PC-3 (cell line): ENCODE measurements at regions not wholly inside any gene's neighbourhood (a gene's known extent, or its start where the extent isn't known, plus 50 kb on each side); places are given as distances from the start of the nearest gene placed in this dataset.

Experiments
- EZH2phosphoT487 ChIP-seq: fragments of 300-600 bp; sonication (generic); IDR thresholded peaks from 2 replicates; pipeline ENCODE4 v1.6.1; 2018; ENCODE audit warnings: mild to moderate bottlenecking, antibody characterized with exemption, low read length, borderline replicate concordance
- TF ChIP-seq, protein P1 (sequence below): fragments of 300-600 bp; sonication (generic); conservative IDR thresholded peaks from 2 replicates; pipeline ENCODE4 v1.5.1; 2017; ENCODE audit warnings: antibody characterized with exemption, low read depth, mild to moderate bottlenecking, low read length

DNA sequence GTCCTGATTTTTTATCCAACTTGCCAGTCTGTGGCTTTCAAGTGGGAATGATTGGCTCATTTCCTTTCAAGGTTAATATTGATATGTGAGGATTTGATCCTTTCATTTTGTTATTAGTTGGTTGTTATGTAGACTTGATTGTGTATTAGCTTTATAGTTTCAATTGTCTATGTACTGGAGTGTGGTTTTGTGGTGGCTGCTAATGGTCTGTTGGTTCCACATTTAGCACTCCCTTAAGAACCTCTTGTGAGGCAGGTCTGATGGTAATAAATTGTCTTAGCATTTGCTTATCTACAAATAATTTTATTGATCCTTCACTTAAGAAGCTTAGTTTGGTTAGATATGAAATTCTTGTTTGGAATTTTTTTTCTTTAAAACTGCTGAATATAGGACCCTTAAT is 190.6 kb downstream of the CPXCR1 start:
- no peak for TF ChIP-seq EZH2phosphoT487
- TF ChIP-seq, protein P1, sequence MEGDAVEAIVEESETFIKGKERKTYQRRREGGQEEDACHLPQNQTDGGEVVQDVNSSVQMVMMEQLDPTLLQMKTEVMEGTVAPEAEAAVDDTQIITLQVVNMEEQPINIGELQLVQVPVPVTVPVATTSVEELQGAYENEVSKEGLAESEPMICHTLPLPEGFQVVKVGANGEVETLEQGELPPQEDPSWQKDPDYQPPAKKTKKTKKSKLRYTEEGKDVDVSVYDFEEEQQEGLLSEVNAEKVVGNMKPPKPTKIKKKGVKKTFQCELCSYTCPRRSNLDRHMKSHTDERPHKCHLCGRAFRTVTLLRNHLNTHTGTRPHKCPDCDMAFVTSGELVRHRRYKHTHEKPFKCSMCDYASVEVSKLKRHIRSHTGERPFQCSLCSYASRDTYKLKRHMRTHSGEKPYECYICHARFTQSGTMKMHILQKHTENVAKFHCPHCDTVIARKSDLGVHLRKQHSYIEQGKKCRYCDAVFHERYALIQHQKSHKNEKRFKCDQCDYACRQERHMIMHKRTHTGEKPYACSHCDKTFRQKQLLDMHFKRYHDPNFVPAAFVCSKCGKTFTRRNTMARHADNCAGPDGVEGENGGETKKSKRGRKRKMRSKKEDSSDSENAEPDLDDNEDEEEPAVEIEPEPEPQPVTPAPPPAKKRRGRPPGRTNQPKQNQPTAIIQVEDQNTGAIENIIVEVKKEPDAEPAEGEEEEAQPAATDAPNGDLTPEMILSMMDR: no peak
